ENCODE measurements at regions not wholly inside any gene's neighbourhood (a gene's known extent, or its start where the extent isn't known, plus 50 kb on each side); places are given as distances from the start of the nearest gene placed in this dataset.

GRCh38 chr2:64753399-64753798 is 99.7 kb upstream of the SERTAD2 start:
- Histone ChIP-seq H3K9me3 (no peaks in the 10 kb centered on the region), H3K27me3 (ENCODE audit: insufficient read depth) (no peaks in the 10 kb centered on the region), H3K79me2 (ENCODE audit: insufficient read depth) (peaks cover 14% of the 10 kb centered on the region; the same call in 1 of the 2 replicates), H3K9me2 (no peaks in the 10 kb centered on the region), H2AFZ (ENCODE audit: low read depth) (no peak overlapping the region), H3K4me1 (ENCODE audit: control insufficient read depth in 1 of 2, insufficient read depth in 2 of 2, low read depth in 1 of 2, low read length in 1 of 2) (peaks cover 4 to 6% of the 10 kb centered on the region in 2 experiments; a peak in 3 of 4 replicates), H3K9ac (no peak overlapping the region), H3K4me3 (ENCODE audit: low read depth in 2 of 2, low read length in 1 of 2) (no peak overlapping the region), H3K4me2 (no peak overlapping the region), H4K20me1 (ENCODE audit: insufficient read depth) (no peaks in the 10 kb centered on the region), H3K36me3 (replicated peaks in 1 of 2; ENCODE audit: control insufficient read depth in 1 of 2, insufficient read depth in 2 of 2, low read length in 1 of 2) (no peaks in the 10 kb centered on the region), H3K27ac (ENCODE audit: low read depth in 2 of 2, low read length in 1 of 2) (no peak overlapping the region), H3F3A (replicated peaks; ENCODE audit: insufficient read depth) (peaks cover 24% of the 10 kb centered on the region)
- no peak for TF ChIP-seq MXI1 (IDR thresholded peaks at IDR 0.05; ENCODE audit: low read depth, low read length)
- no peak for TF ChIP-seq TCF12 (IDR thresholded peaks at IDR 0.05)
- TF ChIP-seq RXRA (IDR thresholded peaks at IDR 0.05; ENCODE audit: borderline replicate concordance, low read depth), result no peak
- no peak for TF ChIP-seq MAX (IDR thresholded peaks at IDR 0.05; ENCODE audit: low read depth)
- no peak for TF ChIP-seq SIN3A (IDR thresholded peaks at IDR 0.05; ENCODE audit: borderline replicate concordance, low read depth, low read length)
- no peak for TF ChIP-seq FOXM1 (IDR thresholded peaks at IDR 0.05; ENCODE audit: low read depth)
- TF ChIP-seq PBX3 (IDR thresholded peaks at IDR 0.05), result no peak
- no peak for TF ChIP-seq RFX5 (IDR thresholded peaks at IDR 0.05; ENCODE audit: low read length)
- TF ChIP-seq YY1 (IDR thresholded peaks at IDR 0.05; ENCODE audit: low read depth), result no peak
- TF ChIP-seq TEAD4 (IDR thresholded peaks at IDR 0.05; ENCODE audit: borderline replicate concordance, insufficient read depth), result no peak
- no peak for TF ChIP-seq RCOR1 (IDR thresholded peaks at IDR 0.05; ENCODE audit: low read length)
- TF ChIP-seq ELF1 (IDR thresholded peaks at IDR 0.05), result no peak
- TF ChIP-seq, protein P1, sequence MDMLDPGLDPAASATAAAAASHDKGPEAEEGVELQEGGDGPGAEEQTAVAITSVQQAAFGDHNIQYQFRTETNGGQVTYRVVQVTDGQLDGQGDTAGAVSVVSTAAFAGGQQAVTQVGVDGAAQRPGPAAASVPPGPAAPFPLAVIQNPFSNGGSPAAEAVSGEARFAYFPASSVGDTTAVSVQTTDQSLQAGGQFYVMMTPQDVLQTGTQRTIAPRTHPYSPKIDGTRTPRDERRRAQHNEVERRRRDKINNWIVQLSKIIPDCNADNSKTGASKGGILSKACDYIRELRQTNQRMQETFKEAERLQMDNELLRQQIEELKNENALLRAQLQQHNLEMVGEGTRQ (IDR thresholded peaks at IDR 0.05; ENCODE audit: borderline replicate concordance, low read depth, low read length), result no peak
- no peak for TF ChIP-seq REST (IDR thresholded peaks at IDR 0.05; ENCODE audit: low read depth, low read length)
- DNase-seq, result no peak
- POLR2A ChIA-PET, result no interaction called here
- 54% methylated on average over 2 of the region's 2 CpGs for WGBS (ENCODE audit: low lambda C conversion rate)
- CTCF ChIA-PET, result no interaction called here
